SK-MEL-5 (cell line): ENCODE measurements at regions not wholly inside any gene's neighbourhood (a gene's known extent, or its start where the extent isn't known, plus 50 kb on each side); places are given as distances from the start of the nearest gene placed in this dataset.

Experiments
- small RNA-seq, 2 experiments: library from RNA; depleted of rRNA; stranded (forward); fragments of <200 nt; gene quantifications; one replicate each; pipeline ENCODE3, GENCODE V24; 2014

Small RNA genes lying in the stretch of these regions (small RNA-seq; reads per million reads assigned to genes)
- gene RNU1-150P = 0 reads per million in 2 experiments
